RWPE2 (cell line): ENCODE measurements at regions not wholly inside any gene's neighbourhood (a gene's known extent, or its start where the extent isn't known, plus 50 kb on each side); places are given as distances from the start of the nearest gene placed in this dataset.

ENCODE experiments used
- ATAC-seq: fragments of 200-7000 bp; cut with Tn5 transposase; 3 replicates; pipeline ENCODE4 v1.9.1; 2021; ENCODE audit warnings: low read depth
- DNase-seq: peaks from one replicate; pipeline ENCODE4 v3.0.0-alpha.2; 2020; ENCODE audit warnings: low spot score
- H3K27ac ChIP-seq: fragments of 450-650 bp; 2 replicates; pipeline ENCODE4 v1.5.1; 2017; ENCODE audit warnings: mild to moderate bottlenecking; ENCODE audit not compliant: poor library complexity, severe bottlenecking
- H3K27me3 ChIP-seq: fragments of 250-450 bp; sonication (Bioruptor Pico); 2 replicates; pipeline ENCODE4 v1.5.1; 2021; ENCODE audit warnings: mild to moderate bottlenecking, moderate library complexity; ENCODE audit not compliant: insufficient read depth, poor library complexity, severe bottlenecking
- H3K36me3 ChIP-seq: fragments of 250-450 bp; sonication (Bioruptor Pico); 2 replicates; pipeline ENCODE4 v1.5.1; 2020; ENCODE audit warnings: low read depth, mild to moderate bottlenecking, moderate library complexity
- H3K4me1 ChIP-seq: fragments of 250-450 bp; sonication (Bioruptor Pico); 2 replicates; pipeline ENCODE4 v1.5.1; 2021; ENCODE audit warnings: mild to moderate bottlenecking, moderate library complexity; ENCODE audit not compliant: insufficient read depth, poor library complexity, severe bottlenecking
- H3K4me3 ChIP-seq: fragments of 250-450 bp; sonication (Bioruptor Pico); 2 replicates; pipeline ENCODE4 v1.5.1; 2021; ENCODE audit warnings: mild to moderate bottlenecking, moderate library complexity; ENCODE audit not compliant: severe bottlenecking
- H3K9me3 ChIP-seq: fragments of 250-450 bp; sonication (Bioruptor Pico); 2 replicates; pipeline ENCODE4 v1.5.1; 2021; ENCODE audit warnings: mild to moderate bottlenecking, moderate library complexity; ENCODE audit not compliant: severe bottlenecking
- TF ChIP-seq, protein P1 (sequence below): fragments of 450-650 bp; IDR thresholded peaks from one replicate; pipeline ENCODE4 v1.5.1; 2017; ENCODE audit warnings: mild to moderate bottlenecking, moderate library complexity; ENCODE audit not compliant: poor library complexity, severe bottlenecking

DNA sequence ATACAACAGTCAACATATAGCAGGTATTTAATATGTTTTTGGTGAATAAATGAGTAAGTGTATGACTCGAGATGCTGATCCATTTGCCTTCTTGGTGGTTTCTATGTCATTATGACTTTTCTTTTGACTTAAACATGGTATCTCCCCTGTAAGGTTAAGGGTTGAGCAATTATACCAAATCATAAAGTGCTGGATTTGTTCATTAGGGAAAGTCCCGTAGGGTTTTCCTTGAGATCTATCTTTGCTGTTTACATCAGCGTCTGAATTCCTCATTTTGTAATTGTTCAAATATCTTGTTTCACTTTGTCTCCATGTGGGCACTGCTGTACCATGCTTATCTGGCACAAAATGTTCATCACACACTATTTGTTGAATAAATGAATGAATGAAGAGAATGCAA is 562.6 kb downstream of the EDEM1 start:
- no peaks in the 10 kb centered on the region for H3K27me3 ChIP-seq
- DNase-seq: no peak
- no peaks in the 10 kb centered on the region for H3K36me3 ChIP-seq
- TF ChIP-seq, protein P1, sequence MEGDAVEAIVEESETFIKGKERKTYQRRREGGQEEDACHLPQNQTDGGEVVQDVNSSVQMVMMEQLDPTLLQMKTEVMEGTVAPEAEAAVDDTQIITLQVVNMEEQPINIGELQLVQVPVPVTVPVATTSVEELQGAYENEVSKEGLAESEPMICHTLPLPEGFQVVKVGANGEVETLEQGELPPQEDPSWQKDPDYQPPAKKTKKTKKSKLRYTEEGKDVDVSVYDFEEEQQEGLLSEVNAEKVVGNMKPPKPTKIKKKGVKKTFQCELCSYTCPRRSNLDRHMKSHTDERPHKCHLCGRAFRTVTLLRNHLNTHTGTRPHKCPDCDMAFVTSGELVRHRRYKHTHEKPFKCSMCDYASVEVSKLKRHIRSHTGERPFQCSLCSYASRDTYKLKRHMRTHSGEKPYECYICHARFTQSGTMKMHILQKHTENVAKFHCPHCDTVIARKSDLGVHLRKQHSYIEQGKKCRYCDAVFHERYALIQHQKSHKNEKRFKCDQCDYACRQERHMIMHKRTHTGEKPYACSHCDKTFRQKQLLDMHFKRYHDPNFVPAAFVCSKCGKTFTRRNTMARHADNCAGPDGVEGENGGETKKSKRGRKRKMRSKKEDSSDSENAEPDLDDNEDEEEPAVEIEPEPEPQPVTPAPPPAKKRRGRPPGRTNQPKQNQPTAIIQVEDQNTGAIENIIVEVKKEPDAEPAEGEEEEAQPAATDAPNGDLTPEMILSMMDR: no peak
- no peak for ATAC-seq
- H3K4me3 ChIP-seq: no peak overlapping the region
- H3K9me3 ChIP-seq: no peaks in the 10 kb centered on the region
- H3K27ac ChIP-seq: no peak overlapping the region
- no peaks in the 10 kb centered on the region for H3K4me1 ChIP-seq

DNA sequence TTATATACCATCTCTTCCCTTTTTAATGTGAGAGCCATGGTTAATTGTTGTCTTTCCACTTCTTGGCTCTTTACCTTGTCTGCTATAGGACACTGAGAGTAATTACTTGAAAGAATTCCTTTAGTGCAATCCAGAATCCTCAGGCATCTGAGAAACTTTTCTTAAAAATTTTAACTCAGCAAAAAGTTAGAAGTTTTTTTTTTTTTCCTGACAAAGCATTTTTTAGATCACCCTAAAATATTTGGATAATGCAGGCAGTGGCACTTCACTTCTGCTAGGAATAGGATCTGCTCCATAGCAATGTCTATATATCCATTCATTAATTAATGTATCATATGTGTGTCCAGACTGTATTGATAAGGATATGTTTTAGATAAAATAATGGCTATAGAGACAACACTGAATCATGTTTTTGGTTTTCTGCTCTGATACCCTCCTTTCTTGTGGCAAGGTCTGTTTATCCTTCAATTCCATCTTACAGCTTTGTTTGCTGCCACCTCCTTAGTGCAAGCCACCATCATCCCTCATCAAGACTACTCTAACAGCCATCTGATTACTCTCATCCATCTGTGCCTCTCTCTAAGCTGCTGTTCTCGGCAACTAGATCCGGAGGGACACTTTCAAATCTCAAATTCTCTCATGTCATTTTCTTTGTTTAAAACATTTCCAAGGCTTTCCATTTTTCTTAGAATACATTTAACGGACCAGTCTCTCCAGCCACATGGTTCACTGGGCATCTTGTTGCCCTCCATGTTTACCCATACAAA is 563.5 kb downstream of the EDEM1 start:
- Histone ChIP-seq H3K4me1 (no peaks in the 10 kb centered on the region), H3K27me3 (no peaks in the 10 kb centered on the region), H3K4me3 (no peak overlapping the region), H3K27ac (no peak overlapping the region), H3K9me3 (no peaks in the 10 kb centered on the region), H3K36me3 (no peaks in the 10 kb centered on the region)
- TF ChIP-seq, protein P1: no peak
- DNase-seq (no peak), ATAC-seq (no peak)

DNA sequence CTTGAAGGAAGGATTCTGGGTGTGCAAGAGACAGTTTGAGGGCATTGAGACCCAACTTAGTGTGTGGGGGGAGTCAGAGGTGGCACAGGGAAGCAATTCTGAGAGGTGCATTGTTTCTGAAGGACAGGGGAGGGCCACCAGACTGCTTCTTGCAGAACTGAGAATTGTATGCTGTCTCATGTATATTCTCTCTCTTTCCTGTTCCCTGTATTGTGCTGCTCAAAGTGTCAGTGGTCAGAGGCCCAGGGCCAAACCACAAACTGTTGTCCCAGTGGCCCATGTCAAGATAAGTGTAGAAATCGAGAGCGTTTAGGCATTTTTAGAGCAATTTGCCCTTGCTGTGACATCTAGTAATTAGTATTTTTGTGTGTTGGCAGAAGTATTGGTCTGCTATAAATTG is 567.1 kb downstream of the EDEM1 start:
- DNase-seq (no peak), ATAC-seq (no peak)
- Histone ChIP-seq H3K27me3 (no peaks in the 10 kb centered on the region), H3K36me3 (no peaks in the 10 kb centered on the region), H3K4me3 (no peak overlapping the region), H3K9me3 (no peaks in the 10 kb centered on the region), H3K4me1 (no peaks in the 10 kb centered on the region), H3K27ac (no peak overlapping the region)
- TF ChIP-seq, protein P1: no peak

DNA sequence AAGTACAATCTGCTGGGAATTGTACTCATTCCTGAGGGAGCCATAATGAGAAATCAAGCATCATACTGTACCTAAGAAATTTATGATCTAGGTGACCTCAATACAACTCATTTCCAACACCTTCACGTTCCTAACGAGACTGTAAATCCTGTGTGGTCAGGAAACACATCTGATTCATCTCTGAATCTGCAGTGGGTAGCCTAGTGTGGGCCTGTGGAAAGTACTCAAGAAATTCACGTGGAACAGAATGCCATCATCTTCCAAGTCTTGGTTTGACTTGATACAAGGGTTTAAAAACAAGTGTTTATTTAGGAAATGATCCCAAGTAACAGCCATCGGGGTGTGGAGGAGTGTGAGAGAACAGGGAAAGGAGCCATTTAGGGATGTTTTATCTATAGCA is 568.9 kb downstream of the EDEM1 start:
- TF ChIP-seq, protein P1: no peak
- Histone ChIP-seq H3K9me3 (no peaks in the 10 kb centered on the region), H3K4me1 (no peaks in the 10 kb centered on the region), H3K27me3 (no peaks in the 10 kb centered on the region), H3K4me3 (no peak overlapping the region), H3K27ac (no peak overlapping the region), H3K36me3 (no peaks in the 10 kb centered on the region)
- no peak for DNase-seq
- ATAC-seq: no peak

DNA sequence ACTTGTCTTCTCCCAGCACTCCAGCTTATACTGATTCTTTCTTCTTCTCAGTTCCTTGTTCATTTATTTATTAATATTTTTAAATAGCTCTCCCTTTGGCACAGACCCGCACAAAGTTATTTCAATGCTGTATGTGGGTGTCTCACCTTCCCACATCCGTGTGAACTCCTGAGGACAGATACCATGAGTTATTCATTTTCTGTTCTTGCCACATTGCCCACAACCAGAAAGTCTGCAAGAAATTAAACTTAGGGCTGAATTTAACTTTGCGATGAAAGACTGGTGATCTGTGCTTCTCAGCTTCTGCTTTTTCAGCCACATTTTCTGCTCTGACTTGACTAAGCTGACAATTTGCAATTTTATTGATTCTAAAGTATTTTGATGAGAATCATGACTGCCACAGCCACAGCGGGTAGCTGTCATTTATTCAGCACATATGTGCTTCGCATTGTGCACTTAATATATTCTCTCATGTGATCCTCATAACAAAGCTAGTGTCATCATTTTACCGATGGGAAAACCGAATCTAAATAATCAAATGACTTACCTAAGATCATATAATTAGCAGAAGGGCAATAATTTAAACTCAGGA is 569.8 kb downstream of the EDEM1 start:
- TF ChIP-seq, protein P1: no peak
- DNase-seq: no peak

More for the DNA sequence above, 569.8 kb downstream of the EDEM1 start:
- Histone ChIP-seq H3K9me3 (peaks cover 2% of the 10 kb centered on the region), H3K36me3 (no peaks in the 10 kb centered on the region), H3K27ac (no peak overlapping the region), H3K4me1 (no peaks in the 10 kb centered on the region), H3K27me3 (no peaks in the 10 kb centered on the region), H3K4me3 (no peak overlapping the region)
- ATAC-seq: no peak
